ENCODE measurements at regions not wholly inside any gene's neighbourhood (a gene's known extent, or its start where the extent isn't known, plus 50 kb on each side); places are given as distances from the start of the nearest gene placed in this dataset.

DNA sequence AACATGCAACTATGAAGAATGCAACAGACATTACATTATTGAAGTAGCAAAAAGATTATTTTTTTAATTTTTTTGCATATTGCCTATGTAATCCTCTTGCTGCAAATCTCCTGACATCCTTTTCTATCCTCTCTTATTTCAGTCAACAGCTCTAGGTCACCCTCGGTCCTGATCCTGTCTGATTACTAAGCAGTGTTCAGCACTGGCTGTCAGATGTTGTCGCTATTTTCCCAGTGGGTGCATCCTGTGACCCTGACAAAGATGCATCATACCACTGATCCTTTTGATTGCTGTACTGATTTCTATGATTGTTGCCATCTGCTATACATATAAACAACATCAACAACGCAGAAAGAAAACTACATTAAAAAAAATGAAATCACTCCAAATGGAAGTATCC, 443.7 kb upstream of the PRR20A start:
- Histone ChIP-seq H3K79me2 (ENCODE audit: control insufficient read depth, insufficient read depth, low read length, poor library complexity) (no peaks in the 10 kb centered on the region), H4K91ac (ENCODE audit: low read depth, low read length) (no peak overlapping the region), H3K14ac (ENCODE audit: low read length) (no peak overlapping the region), H3K79me1 (ENCODE audit: low read length) (no peaks in the 10 kb centered on the region), H3K27ac (ENCODE audit: low read depth, low read length) (no peak overlapping the region), H3K9ac (ENCODE audit: low read length) (no peak overlapping the region), H3K4me1 (ENCODE audit: control insufficient read depth in 1 of 2, insufficient read depth in 2 of 2, low read length in 2 of 2) (no peaks in the 10 kb centered on the region), H3K27me3 (ENCODE audit: insufficient read depth, low read length) (no peaks in the 10 kb centered on the region), H3K9me3 (ENCODE audit: insufficient read depth, low read depth, low read length) (no peaks in the 10 kb centered on the region), H3K23ac (ENCODE audit: low read length) (no peak overlapping the region), H3K4me2 (ENCODE audit: low read length) (no peak overlapping the region), H2AFZ (ENCODE audit: insufficient read depth, low read length, poor library complexity) (no peak overlapping the region), H2BK5ac (ENCODE audit: low read depth, low read length, poor library complexity) (no peak overlapping the region), H3K4ac (ENCODE audit: low read depth, low read length) (no peak overlapping the region), H2AK5ac (ENCODE audit: low read length) (no peak overlapping the region), H2BK120ac (ENCODE audit: insufficient read depth, low read length, poor library complexity) (no peak overlapping the region), H2BK12ac (ENCODE audit: low read length) (no peak overlapping the region), H3K18ac (ENCODE audit: low read length) (no peak overlapping the region), H4K8ac (ENCODE audit: low read depth, low read length) (no peak overlapping the region), H3K4me3 (ENCODE audit: low read depth, low read length) (no peak overlapping the region), H4K12ac (ENCODE audit: low read depth, low read length) (no peak overlapping the region), H3K36me3 (ENCODE audit: control insufficient read depth in 1 of 2, insufficient read depth in 2 of 2, low read length in 2 of 2) (no peaks in the 10 kb centered on the region)
- no CpG with 5 or more reads among the region's 3 CpGs for WGBS (ENCODE audit: extremely low coverage, insufficient coverage, insufficient read length)
- no peak for DNase-seq

DNA sequence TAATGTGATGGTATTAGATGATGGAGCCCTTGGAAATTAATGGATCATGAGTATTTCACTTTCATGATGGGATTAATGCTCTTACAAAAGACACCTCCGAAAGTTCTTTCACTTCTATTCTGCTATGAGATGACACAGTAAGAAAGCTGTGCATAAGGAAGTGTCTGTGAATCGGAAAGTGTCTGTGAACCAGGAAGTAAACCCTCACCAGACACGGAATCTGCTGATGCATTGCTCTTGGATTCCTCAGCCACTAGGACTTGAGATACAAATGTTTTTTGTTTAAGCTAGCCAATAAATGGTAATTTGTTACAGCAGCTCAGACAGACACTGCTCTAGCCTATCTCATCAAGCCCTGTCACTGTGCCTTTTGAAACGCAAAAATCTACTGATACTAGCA, 440.4 kb upstream of the PRR20A start:
- Histone ChIP-seq H3K27ac (ENCODE audit: low read depth, low read length) (no peak overlapping the region), H3K4ac (ENCODE audit: low read depth, low read length) (no peak overlapping the region), H2AFZ (ENCODE audit: insufficient read depth, low read length, poor library complexity) (no peak overlapping the region), H3K4me3 (ENCODE audit: low read depth, low read length) (no peak overlapping the region), H4K12ac (ENCODE audit: low read depth, low read length) (no peak overlapping the region), H4K91ac (ENCODE audit: low read depth, low read length) (no peak overlapping the region), H4K8ac (ENCODE audit: low read depth, low read length) (no peak overlapping the region), H2BK12ac (ENCODE audit: low read length) (no peak overlapping the region), H2BK5ac (ENCODE audit: low read depth, low read length, poor library complexity) (no peak overlapping the region), H3K36me3 (ENCODE audit: control insufficient read depth in 1 of 2, insufficient read depth in 2 of 2, low read length in 2 of 2) (no peaks in the 10 kb centered on the region), H3K27me3 (ENCODE audit: insufficient read depth, low read length) (no peaks in the 10 kb centered on the region), H3K23ac (ENCODE audit: low read length) (no peak overlapping the region), H2BK120ac (ENCODE audit: insufficient read depth, low read length, poor library complexity) (no peak overlapping the region), H3K79me2 (ENCODE audit: control insufficient read depth, insufficient read depth, low read length, poor library complexity) (no peaks in the 10 kb centered on the region), H3K14ac (ENCODE audit: low read length) (no peak overlapping the region), H3K18ac (ENCODE audit: low read length) (no peak overlapping the region), H2AK5ac (ENCODE audit: low read length) (no peak overlapping the region), H3K9ac (ENCODE audit: low read length) (no peak overlapping the region), H3K9me3 (ENCODE audit: insufficient read depth, low read depth, low read length) (no peaks in the 10 kb centered on the region), H3K4me2 (ENCODE audit: low read length) (no peak overlapping the region), H3K4me1 (ENCODE audit: control insufficient read depth in 1 of 2, insufficient read depth in 2 of 2, low read length in 2 of 2) (no peaks in the 10 kb centered on the region), H3K79me1 (ENCODE audit: low read length) (no peaks in the 10 kb centered on the region)
- WGBS (ENCODE audit: extremely low coverage, insufficient coverage, insufficient read length) = no CpG with 5 or more reads among the region's 4 CpGs
- DNase-seq = peak; percentile 48 to 52

DNA sequence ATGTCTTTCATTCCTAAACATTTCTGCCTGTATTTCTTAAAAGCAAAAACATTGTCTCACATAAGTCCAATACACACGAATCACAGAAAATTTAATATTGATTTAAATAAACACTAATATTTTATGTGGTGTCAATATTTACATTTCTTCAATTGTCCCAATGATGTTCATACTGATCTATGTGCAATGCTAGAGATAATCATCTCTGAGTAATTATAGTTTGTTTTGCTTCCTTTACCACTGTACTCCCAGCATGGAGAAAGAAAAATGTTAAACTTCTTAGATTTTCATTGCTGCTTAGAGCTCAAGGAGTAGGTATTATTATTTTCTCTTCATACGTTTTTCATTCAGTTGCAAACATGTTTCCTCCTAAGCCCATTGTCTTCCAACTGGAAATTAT, 434.2 kb upstream of the PRR20A start:
- H3K18ac ChIP-seq (ENCODE audit: low read length) = no peak overlapping the region
- H3K27me3 ChIP-seq (ENCODE audit: insufficient read depth, low read length) = no peaks in the 10 kb centered on the region
- H3K4me3 ChIP-seq (ENCODE audit: low read depth, low read length) = no peak overlapping the region
- no peaks in the 10 kb centered on the region for H3K9me3 ChIP-seq (ENCODE audit: insufficient read depth, low read depth, low read length)
- no peak overlapping the region for H3K23ac ChIP-seq (ENCODE audit: low read length)
- H3K27ac ChIP-seq (ENCODE audit: low read depth, low read length) = no peak overlapping the region
- H3K4me1 ChIP-seq (ENCODE audit: control insufficient read depth in 1 of 2, insufficient read depth in 2 of 2, low read length in 2 of 2) = no peaks in the 10 kb centered on the region
- H2AFZ ChIP-seq (ENCODE audit: insufficient read depth, low read length, poor library complexity) = no peak overlapping the region
- H3K4me2 ChIP-seq (ENCODE audit: low read length) = no peak overlapping the region
- no peaks in the 10 kb centered on the region for H3K36me3 ChIP-seq (ENCODE audit: control insufficient read depth in 1 of 2, insufficient read depth in 2 of 2, low read length in 2 of 2)
- H4K8ac ChIP-seq (ENCODE audit: low read depth, low read length) = no peak overlapping the region
- DNase-seq = peak in 1 of 2 donors; percentile 54
- H3K9ac ChIP-seq (ENCODE audit: low read length) = no peak overlapping the region
- no CpG with 5 or more reads among the region's 2 CpGs for WGBS (ENCODE audit: extremely low coverage, insufficient coverage, insufficient read length)
- no peak overlapping the region for H4K91ac ChIP-seq (ENCODE audit: low read depth, low read length)
- H2BK5ac ChIP-seq (ENCODE audit: low read depth, low read length, poor library complexity) = no peak overlapping the region
- H2BK12ac ChIP-seq (ENCODE audit: low read length) = no peak overlapping the region
- no peaks in the 10 kb centered on the region for H3K79me1 ChIP-seq (ENCODE audit: low read length)
- H2BK120ac ChIP-seq (ENCODE audit: insufficient read depth, low read length, poor library complexity) = no peak overlapping the region
- no peak overlapping the region for H3K4ac ChIP-seq (ENCODE audit: low read depth, low read length)
- H2AK5ac ChIP-seq (ENCODE audit: low read length) = no peak overlapping the region
- H3K14ac ChIP-seq (ENCODE audit: low read length) = no peak overlapping the region
- no peaks in the 10 kb centered on the region for H3K79me2 ChIP-seq (ENCODE audit: control insufficient read depth, insufficient read depth, low read length, poor library complexity)
- H4K12ac ChIP-seq (ENCODE audit: low read depth, low read length) = no peak overlapping the region

DNA sequence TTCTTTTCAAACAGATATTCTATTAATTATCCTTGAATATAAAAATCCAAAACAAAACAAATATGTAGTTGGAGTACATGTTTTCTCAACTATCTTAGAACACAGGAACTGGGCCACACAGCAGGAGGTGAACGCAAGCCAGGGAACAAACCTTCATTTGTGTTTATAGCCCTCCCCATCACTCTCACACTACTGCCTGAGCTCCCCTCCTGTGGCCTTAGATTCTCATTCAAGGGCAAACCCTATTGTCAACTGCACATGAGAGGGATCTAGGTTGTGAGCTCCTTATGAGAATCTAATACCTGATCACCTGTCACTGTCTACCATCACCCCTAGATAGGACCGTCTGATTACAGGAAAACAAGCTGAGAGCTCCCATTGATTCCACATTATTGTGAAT, 427.1 kb upstream of the PRR20A start:
- no CpG with 5 or more reads among the region's 2 CpGs for WGBS (ENCODE audit: extremely low coverage, insufficient coverage, insufficient read length)
- H3K9me3 ChIP-seq (ENCODE audit: insufficient read depth, low read depth, low read length) = no peaks in the 10 kb centered on the region
- H2BK120ac ChIP-seq (ENCODE audit: insufficient read depth, low read length, poor library complexity) = no peak overlapping the region
- H3K36me3 ChIP-seq (ENCODE audit: control insufficient read depth in 1 of 2, insufficient read depth in 2 of 2, low read length in 2 of 2) = no peaks in the 10 kb centered on the region
- no peak overlapping the region for H3K18ac ChIP-seq (ENCODE audit: low read length)
- H2BK12ac ChIP-seq (ENCODE audit: low read length) = no peak overlapping the region
- H3K9ac ChIP-seq (ENCODE audit: low read length) = no peak overlapping the region
- no peak overlapping the region for H3K4me2 ChIP-seq (ENCODE audit: low read length)
- no peak overlapping the region for H3K23ac ChIP-seq (ENCODE audit: low read length)
- H2AFZ ChIP-seq (ENCODE audit: insufficient read depth, low read length, poor library complexity) = no peak overlapping the region
- no peaks in the 10 kb centered on the region for H3K27me3 ChIP-seq (ENCODE audit: insufficient read depth, low read length)
- no peaks in the 10 kb centered on the region for H3K79me1 ChIP-seq (ENCODE audit: low read length)
- no peak overlapping the region for H3K27ac ChIP-seq (ENCODE audit: low read depth, low read length)
- H3K14ac ChIP-seq (ENCODE audit: low read length) = no peak overlapping the region
- no peak overlapping the region for H3K4ac ChIP-seq (ENCODE audit: low read depth, low read length)
- no peaks in the 10 kb centered on the region for H3K79me2 ChIP-seq (ENCODE audit: control insufficient read depth, insufficient read depth, low read length, poor library complexity)
- no peak overlapping the region for H4K12ac ChIP-seq (ENCODE audit: low read depth, low read length)
- no peaks in the 10 kb centered on the region for H3K4me1 ChIP-seq (ENCODE audit: control insufficient read depth in 1 of 2, insufficient read depth in 2 of 2, low read length in 2 of 2)
- no peak overlapping the region for H4K8ac ChIP-seq (ENCODE audit: low read depth, low read length)
- DNase-seq = no peak
- no peak overlapping the region for H2AK5ac ChIP-seq (ENCODE audit: low read length)
- no peak overlapping the region for H2BK5ac ChIP-seq (ENCODE audit: low read depth, low read length, poor library complexity)
- no peak overlapping the region for H4K91ac ChIP-seq (ENCODE audit: low read depth, low read length)
- no peak overlapping the region for H3K4me3 ChIP-seq (ENCODE audit: low read depth, low read length)
